Fibroblast of skin of abdomen (primary cell): ENCODE measurements at regions not wholly inside any gene's neighbourhood (a gene's known extent, or its start where the extent isn't known, plus 50 kb on each side); places are given as distances from the start of the nearest gene placed in this dataset.
A peak's percentile ranks its signal among the peaks of the same experiment; 100 is the strongest.
"Not testable (repeated sequence)": the region's sequence is repeated elsewhere in the genome, so short reads cannot be mapped to it uniquely, and the experiment has no call there.

Experiments used
- DNase-seq: peaks from one replicate; pipeline ENCODE4 v3.0.0-alpha.2; 2013

- no peak for DNase-seq
These were observed 488.6 kb upstream of the USP9Y start for GRCh38 chrY:12212394-12212793.

- DNase-seq: no peak
These were observed 485.4 kb upstream of the USP9Y start for GRCh38 chrY:12215564-12216022.

GRCh38 chrY:12230921-12231320, 470.1 kb upstream of the USP9Y start:
- DNase-seq: no peak

GRCh38 chrY:12236399-12236798, 464.6 kb upstream of the USP9Y start:
- no peak for DNase-seq

GRCh38 chrY:12240326-12240725, 460.7 kb upstream of the USP9Y start:
- not testable (repeated sequence) for DNase-seq

GRCh38 chrY:12244146-12244545, 456.9 kb upstream of the USP9Y start:
- DNase-seq: no peak

- DNase-seq: no peak
These were observed 447.3 kb upstream of the USP9Y start for GRCh38 chrY:12253756-12254155.

GRCh38 chrY:12271162-12271561, 429.9 kb upstream of the USP9Y start:
- no peak for DNase-seq

- no peak for DNase-seq
These were observed 415.4 kb upstream of the USP9Y start for GRCh38 chrY:12285608-12286007.

- DNase-seq: no peak
These were observed 412.1 kb upstream of the USP9Y start for GRCh38 chrY:12288919-12289318.

GRCh38 chrY:12289415-12289814, 411.6 kb upstream of the USP9Y start:
- no peak for DNase-seq

GRCh38 chrY:12292542-12292941, 408.5 kb upstream of the USP9Y start:
- no peak for DNase-seq

GRCh38 chrY:12296460-12296859, 404.6 kb upstream of the USP9Y start:
- DNase-seq: no peak

- not testable (repeated sequence) for DNase-seq
These were observed 401.2 kb upstream of the USP9Y start for GRCh38 chrY:12299796-12300195.

- no peak for DNase-seq
These were observed 397.6 kb upstream of the USP9Y start for GRCh38 chrY:12303464-12303863.

GRCh38 chrY:12305456-12305855, 395.6 kb upstream of the USP9Y start:
- no peak for DNase-seq

- no peak for DNase-seq
These were observed 391.8 kb upstream of the USP9Y start for GRCh38 chrY:12309212-12309611.

- DNase-seq: no peak
These were observed 390.2 kb upstream of the USP9Y start for GRCh38 chrY:12310832-12311231.

- DNase-seq: peak; percentile 0
These were observed 373.3 kb upstream of the USP9Y start for GRCh38 chrY:12327751-12328150.

GRCh38 chrY:12331917-12332316, 369.1 kb upstream of the USP9Y start:
- DNase-seq: not testable (repeated sequence)

GRCh38 chrY:12343211-12343610, 357.8 kb upstream of the USP9Y start:
- no peak for DNase-seq

- DNase-seq: no peak
These were observed 352.9 kb upstream of the USP9Y start for GRCh38 chrY:12348181-12348580.

GRCh38 chrY:12357204-12357603, 343.8 kb upstream of the USP9Y start:
- DNase-seq: no peak

- DNase-seq: no peak
These were observed 343.4 kb upstream of the USP9Y start for GRCh38 chrY:12357655-12358054.

- DNase-seq: no peak
These were observed 342.7 kb upstream of the USP9Y start for GRCh38 chrY:12358337-12358736.

GRCh38 chrY:12359867-12360266, 341.2 kb upstream of the USP9Y start:
- no peak for DNase-seq
